HL-60/S4 (cell line): ENCODE measurements at regions not wholly inside any gene's neighbourhood (a gene's known extent, or its start where the extent isn't known, plus 50 kb on each side); places are given as distances from the start of the nearest gene placed in this dataset.
"Not testable (repeated sequence)": the region's sequence is repeated elsewhere in the genome, so short reads cannot be mapped to it uniquely, and the experiment has no call there.

Experiments
- in situ Hi-C: fragments of 300-500 bp; cut with MboI; formaldehyde crosslinking; loops from 2 replicates; pipeline ENCODE4 v1.14.3; 2022; ENCODE audit warnings: low sequenced_read_pairs

- in situ Hi-C loops = not testable (repeated sequence)
These were observed 81.6 kb downstream of the P2RY10 start for GRCh38 chrX:79026742-79027141.

GRCh38 chrX:79035421-79035820, 90.2 kb downstream of the P2RY10 start:
- in situ Hi-C loops = no loop called here

- in situ Hi-C loops = no loop called here
These were observed 91.1 kb downstream of the P2RY10 start for GRCh38 chrX:79036157-79036880.

- in situ Hi-C loops = no loop called here
These were observed 78.8 kb upstream of the GPR174 start for GRCh38 chrX:79065696-79066095.

- in situ Hi-C loops = loop anchor here (25.0 kb wide), 2 partner anchors 184 to 516 kb away; no protein-coding TSS in a partner anchor
These were observed 66.4 kb upstream of the GPR174 start for GRCh38 chrX:79078114-79078513.

GRCh38 chrX:79079477-79079876, 65.0 kb upstream of the GPR174 start:
- in situ Hi-C loops = loop anchor here (25.0 kb wide), 2 partner anchors 183 to 517 kb away; no protein-coding TSS in a partner anchor

- in situ Hi-C loops = loop anchor here (25.0 kb wide), 2 partner anchors 182 to 518 kb away; no protein-coding TSS in a partner anchor
These were observed 64.3 kb upstream of the GPR174 start for GRCh38 chrX:79080141-79080540.

- in situ Hi-C loops = loop anchor here (25.0 kb wide), 2 partner anchors 180 to 520 kb away; no protein-coding TSS in a partner anchor
These were observed 62.5 kb upstream of the GPR174 start for GRCh38 chrX:79081895-79082512.

- in situ Hi-C loops = loop anchor here (25.0 kb wide), 2 partner anchors 179 to 521 kb away; no protein-coding TSS in a partner anchor
These were observed 61.6 kb upstream of the GPR174 start for GRCh38 chrX:79082899-79083298.

- in situ Hi-C loops = loop anchor here (25.0 kb wide), 2 partner anchors 177 to 523 kb away; no protein-coding TSS in a partner anchor
These were observed 59.6 kb upstream of the GPR174 start for GRCh38 chrX:79084923-79085322.

GRCh38 chrX:79089896-79090584, 54.4 kb upstream of the GPR174 start:
- in situ Hi-C loops = loop anchor here (25.0 kb wide), 2 partner anchors 172 to 528 kb away; no protein-coding TSS in a partner anchor

GRCh38 chrX:79094075-79094832, 50.2 kb upstream of the GPR174 start:
- in situ Hi-C loops = loop anchor here (25.0 kb wide), 2 partner anchors 168 to 532 kb away; no protein-coding TSS in a partner anchor
